ENCODE measurements at regions not wholly inside any gene's neighbourhood (a gene's known extent, or its start where the extent isn't known, plus 50 kb on each side); places are given as distances from the start of the nearest gene placed in this dataset.

DNA sequence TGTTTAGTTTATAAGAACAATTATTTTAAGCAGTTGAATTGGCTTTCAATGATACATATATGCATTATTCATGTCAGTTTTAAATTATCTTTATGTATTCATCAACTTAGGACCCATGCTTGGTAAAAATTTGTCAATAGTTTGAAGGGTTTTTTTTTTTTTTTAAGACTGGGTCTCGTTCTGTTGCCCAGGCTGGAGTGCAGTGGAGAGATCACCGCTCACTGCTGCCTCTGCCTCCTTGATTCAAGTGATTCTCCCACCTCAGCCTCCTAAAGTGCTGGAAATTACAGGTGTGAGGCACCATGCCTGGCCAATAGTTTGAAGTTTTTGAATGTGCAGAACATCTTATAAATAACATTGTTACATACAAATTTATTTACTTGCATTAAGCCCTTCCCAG, 1671.0 kb upstream of the B3GALT2 start:
- no peaks in the 10 kb centered on the region for H3K4me1 ChIP-seq
- DNase-seq = no peak
- H3K36me3 ChIP-seq = no peaks in the 10 kb centered on the region
- H3K4me3 ChIP-seq = no peak overlapping the region
- peaks cover 0 to 16% (median 0%) of the 10 kb centered on the region in 12 donors for H3K9me3 ChIP-seq
- no peak for TF ChIP-seq POLR2A (IDR thresholded peaks at IDR 0.05)
- TF ChIP-seq, protein P1, sequence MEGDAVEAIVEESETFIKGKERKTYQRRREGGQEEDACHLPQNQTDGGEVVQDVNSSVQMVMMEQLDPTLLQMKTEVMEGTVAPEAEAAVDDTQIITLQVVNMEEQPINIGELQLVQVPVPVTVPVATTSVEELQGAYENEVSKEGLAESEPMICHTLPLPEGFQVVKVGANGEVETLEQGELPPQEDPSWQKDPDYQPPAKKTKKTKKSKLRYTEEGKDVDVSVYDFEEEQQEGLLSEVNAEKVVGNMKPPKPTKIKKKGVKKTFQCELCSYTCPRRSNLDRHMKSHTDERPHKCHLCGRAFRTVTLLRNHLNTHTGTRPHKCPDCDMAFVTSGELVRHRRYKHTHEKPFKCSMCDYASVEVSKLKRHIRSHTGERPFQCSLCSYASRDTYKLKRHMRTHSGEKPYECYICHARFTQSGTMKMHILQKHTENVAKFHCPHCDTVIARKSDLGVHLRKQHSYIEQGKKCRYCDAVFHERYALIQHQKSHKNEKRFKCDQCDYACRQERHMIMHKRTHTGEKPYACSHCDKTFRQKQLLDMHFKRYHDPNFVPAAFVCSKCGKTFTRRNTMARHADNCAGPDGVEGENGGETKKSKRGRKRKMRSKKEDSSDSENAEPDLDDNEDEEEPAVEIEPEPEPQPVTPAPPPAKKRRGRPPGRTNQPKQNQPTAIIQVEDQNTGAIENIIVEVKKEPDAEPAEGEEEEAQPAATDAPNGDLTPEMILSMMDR (IDR thresholded peaks at IDR 0.05) = no peak
- H3K27ac ChIP-seq = no peak overlapping the region
- intact Hi-C loops (cut with DNase I) = no loop called here
- 58 to 81% (median 76%) methylated on average over 2 of the region's 2 CpGs for WGBS, 4 donors
- no peak for ATAC-seq
- no peaks in the 10 kb centered on the region for H3K27me3 ChIP-seq

DNA sequence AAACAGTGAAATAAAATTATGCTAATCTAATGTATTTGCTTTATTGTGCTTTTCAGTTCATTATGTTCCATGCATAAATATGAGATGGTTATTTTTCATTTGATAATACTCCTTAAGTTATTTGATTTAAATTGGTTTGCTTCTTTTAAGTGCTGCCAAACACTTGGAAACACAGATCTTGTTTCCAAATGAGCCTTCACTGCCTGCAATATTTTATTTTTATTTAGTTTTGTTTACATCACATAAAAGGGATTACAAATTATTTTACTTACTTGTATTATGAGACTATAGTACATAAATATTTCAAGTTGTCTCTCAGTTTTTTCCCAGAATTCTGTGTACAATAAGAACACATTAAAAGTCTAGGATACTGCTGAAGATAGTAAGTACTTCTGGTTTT, 1662.4 kb upstream of the B3GALT2 start:
- H3K4me1 ChIP-seq = no peaks in the 10 kb centered on the region
- peaks cover 0 to 4% (median 0%) of the 10 kb centered on the region in 12 donors for H3K9me3 ChIP-seq
- DNase-seq = no peak
- H3K27ac ChIP-seq = no peak overlapping the region
- ATAC-seq = no peak
- no peak overlapping the region for H3K4me3 ChIP-seq
- intact Hi-C loops (cut with DNase I) = no loop called here
- no peaks in the 10 kb centered on the region for H3K36me3 ChIP-seq
- no peaks in the 10 kb centered on the region for H3K27me3 ChIP-seq
- TF ChIP-seq POLR2A (IDR thresholded peaks at IDR 0.05) = no peak
- TF ChIP-seq, protein P1 (IDR thresholded peaks at IDR 0.05) = no peak

DNA sequence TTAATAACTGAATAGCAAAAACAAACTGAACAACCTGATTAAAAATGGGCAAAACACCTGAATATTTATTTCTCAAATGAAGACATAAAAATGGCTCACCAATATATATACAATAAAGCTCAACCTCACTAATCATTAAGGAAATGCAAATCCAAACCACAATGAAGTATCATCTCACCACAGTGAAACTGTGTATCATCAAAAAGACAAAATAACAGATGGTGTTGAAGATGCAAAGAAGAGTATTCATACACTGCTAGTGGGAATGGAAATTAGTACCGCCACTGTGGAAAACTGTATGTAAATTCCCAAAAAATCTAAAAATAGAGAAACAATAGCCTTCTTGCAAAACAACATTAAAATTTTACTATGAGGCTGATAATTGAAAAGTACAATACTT, 1660.1 kb upstream of the B3GALT2 start:
- TF ChIP-seq POLR2A (IDR thresholded peaks at IDR 0.05) = no peak
- TF ChIP-seq, protein P1 (IDR thresholded peaks at IDR 0.05) = no peak
- H3K27me3 ChIP-seq = no peaks in the 10 kb centered on the region
- H3K4me1 ChIP-seq = no peaks in the 10 kb centered on the region
- intact Hi-C loops (cut with DNase I) = no loop called here
- 87 to 91% (median 90%) methylated on average over 1 of the region's 1 CpG for WGBS, 4 donors
- no peak overlapping the region for H3K27ac ChIP-seq
- no peak for ATAC-seq
- no peak for DNase-seq
- H3K36me3 ChIP-seq = no peaks in the 10 kb centered on the region
- H3K4me3 ChIP-seq = no peak overlapping the region
- no peaks in the 10 kb centered on the region for H3K9me3 ChIP-seq

DNA sequence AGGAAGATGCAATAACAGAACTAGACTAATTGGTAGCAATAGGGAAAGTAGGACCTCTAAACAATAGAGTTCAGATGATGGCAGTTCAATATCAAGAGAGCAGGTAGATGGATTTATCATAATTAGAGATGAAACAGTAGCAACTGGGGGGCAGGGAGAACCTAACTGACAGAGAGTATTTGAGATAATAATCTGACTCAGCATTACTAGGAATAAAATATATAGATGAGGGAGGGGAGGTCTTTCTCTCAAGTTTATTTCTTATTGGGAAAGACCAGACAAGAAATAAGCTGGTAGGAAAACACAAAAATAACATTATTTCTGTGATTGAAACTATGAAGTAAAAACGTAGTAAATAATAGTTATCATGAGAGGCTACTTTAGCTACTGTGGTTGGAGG, 1656.7 kb upstream of the B3GALT2 start:
- no peaks in the 10 kb centered on the region for H3K36me3 ChIP-seq
- H3K9me3 ChIP-seq = peaks cover 0 to 10% (median 0%) of the 10 kb centered on the region in 12 donors
- H3K27ac ChIP-seq = no peak overlapping the region
- ATAC-seq (no peak), DNase-seq (no peak)
- H3K4me3 ChIP-seq = no peak overlapping the region
- H3K27me3 ChIP-seq = no peaks in the 10 kb centered on the region
- intact Hi-C loops (cut with DNase I) = no loop called here
- TF ChIP-seq, protein P1 (IDR thresholded peaks at IDR 0.05) = no peak
- no peak for TF ChIP-seq POLR2A (IDR thresholded peaks at IDR 0.05)
- no peaks in the 10 kb centered on the region for H3K4me1 ChIP-seq
- WGBS, 4 donors = 40 to 64% (median 53%) methylated on average over 1 of the region's 1 CpG

All from heart left ventricle (tissue), 16 donors.